ENCODE measurements at regions not wholly inside any gene's neighbourhood (a gene's known extent, or its start where the extent isn't known, plus 50 kb on each side); places are given as distances from the start of the nearest gene placed in this dataset.
"Not testable (repeated sequence)": the region's sequence is repeated elsewhere in the genome, so short reads cannot be mapped to it uniquely, and the experiment has no call there.

GRCh38 chr15:45804028-45804427, 169.2 kb downstream of the SQOR start:
- DNase-seq (ENCODE audit: low read depth in 2 of 2), result no peak

DNA sequence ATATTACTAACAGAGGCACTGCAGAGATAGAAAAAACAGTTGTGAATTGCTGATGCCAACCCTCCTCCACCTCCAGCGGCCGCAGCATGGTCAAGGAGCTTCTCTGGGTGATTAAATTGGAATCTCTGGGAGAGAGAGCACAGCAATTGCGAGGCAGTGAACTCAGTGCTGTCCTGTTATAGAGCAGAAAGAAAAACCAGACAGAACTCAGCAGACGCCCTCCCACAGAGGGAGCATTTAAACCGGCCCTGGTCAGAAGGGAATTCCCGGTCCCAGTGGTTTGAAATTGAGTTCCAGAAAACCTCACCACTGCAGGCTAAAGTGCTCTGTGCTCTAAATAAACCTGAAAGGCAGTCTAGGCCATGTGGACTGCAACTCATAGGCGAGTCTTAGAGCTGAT, 175.4 kb downstream of the SQOR start:
- no peak for DNase-seq (ENCODE audit: low read depth in 2 of 2)

DNA sequence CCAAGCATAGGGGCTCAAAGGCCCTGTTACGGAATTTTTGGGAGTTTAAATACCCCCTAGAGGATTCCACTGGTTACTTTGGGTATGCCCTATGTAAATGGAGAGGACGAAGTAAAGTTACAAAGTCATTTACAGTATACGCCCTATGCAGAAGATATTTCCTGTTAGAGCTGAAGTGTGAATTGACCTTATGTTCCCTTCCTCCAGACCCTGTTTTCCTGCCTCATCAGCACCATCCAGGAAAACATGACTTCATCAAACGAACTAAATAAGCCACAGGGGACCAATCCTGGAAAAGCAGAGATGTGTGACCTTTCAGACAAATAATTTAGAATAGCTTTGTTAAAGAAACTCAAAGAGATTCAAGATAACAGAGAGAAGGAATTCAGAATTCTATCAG, 177.4 kb downstream of the SQOR start:
- DNase-seq (ENCODE audit: low read depth in 2 of 2), result peak; percentile 27 to 90

- DNase-seq (ENCODE audit: low read depth in 2 of 2), result not testable (repeated sequence)
These were observed 182.7 kb downstream of the SQOR start for GRCh38 chr15:45817578-45817977.

DNA sequence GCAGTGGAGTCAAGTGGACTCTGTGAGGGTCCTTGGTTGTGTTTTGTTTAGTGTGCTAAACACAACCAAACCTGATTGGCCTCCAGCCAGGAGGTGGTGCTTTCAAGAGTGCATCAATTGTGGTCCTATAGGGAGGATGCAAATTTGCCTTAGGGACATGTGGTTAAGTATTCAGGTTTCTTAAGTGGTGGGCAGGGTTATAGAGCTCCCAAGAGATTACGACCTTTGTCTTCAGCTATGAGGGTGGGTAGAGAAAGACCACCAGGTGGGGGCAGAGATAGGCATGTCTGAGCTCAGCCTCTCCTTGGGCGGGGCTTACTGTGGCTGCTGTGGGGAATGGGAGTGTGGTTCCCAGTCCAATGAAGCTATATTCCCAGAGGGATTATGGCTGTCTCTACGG, 186.6 kb downstream of the SQOR start:
- no peak for DNase-seq (ENCODE audit: low read depth in 2 of 2)

DNA sequence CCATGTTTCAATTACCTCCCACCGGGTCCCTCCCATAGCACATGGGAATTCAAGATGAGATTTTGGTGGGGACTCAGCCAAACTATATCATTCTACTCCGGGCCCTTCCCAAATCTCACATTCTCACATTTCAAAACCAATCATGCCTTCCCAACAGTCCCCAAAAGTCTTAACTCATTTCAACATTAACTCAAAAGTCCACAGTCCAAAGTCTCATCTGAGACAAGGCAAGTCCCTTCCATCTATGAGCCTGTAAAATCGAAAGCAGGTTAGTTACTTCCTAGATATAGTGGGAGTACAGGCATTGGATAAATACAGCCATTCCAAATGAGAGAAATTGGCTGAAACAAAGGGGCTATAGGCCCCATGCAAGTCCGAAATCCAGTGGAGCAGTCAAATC, 188.1 kb downstream of the SQOR start:
- DNase-seq (ENCODE audit: low read depth in 2 of 2), result not testable (repeated sequence)

GRCh38 chr15:45827275-45827674, 192.4 kb downstream of the SQOR start:
- DNase-seq (ENCODE audit: low read depth in 2 of 2), result peak in 1 of 2 donors; percentile 67

DNA sequence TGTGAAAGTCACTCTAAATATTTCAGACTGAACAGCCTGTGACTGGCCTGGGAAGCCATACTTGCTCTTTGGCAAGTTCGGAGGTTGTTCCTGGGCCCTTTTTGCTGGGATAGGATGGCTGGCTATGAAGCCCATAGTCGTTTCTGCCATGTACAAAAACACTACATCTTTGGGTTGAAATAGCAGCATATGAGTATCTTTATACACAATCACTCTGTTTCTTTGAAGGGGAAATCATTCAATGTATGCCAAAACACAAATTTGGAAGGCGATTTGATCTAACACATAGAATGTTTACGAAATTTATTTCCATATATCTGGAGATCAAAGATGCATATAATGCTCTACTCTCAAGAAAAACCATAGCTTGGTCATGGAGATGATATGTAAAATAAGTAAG, 192.9 kb downstream of the SQOR start:
- DNase-seq (ENCODE audit: low read depth in 2 of 2), result no peak

DNA sequence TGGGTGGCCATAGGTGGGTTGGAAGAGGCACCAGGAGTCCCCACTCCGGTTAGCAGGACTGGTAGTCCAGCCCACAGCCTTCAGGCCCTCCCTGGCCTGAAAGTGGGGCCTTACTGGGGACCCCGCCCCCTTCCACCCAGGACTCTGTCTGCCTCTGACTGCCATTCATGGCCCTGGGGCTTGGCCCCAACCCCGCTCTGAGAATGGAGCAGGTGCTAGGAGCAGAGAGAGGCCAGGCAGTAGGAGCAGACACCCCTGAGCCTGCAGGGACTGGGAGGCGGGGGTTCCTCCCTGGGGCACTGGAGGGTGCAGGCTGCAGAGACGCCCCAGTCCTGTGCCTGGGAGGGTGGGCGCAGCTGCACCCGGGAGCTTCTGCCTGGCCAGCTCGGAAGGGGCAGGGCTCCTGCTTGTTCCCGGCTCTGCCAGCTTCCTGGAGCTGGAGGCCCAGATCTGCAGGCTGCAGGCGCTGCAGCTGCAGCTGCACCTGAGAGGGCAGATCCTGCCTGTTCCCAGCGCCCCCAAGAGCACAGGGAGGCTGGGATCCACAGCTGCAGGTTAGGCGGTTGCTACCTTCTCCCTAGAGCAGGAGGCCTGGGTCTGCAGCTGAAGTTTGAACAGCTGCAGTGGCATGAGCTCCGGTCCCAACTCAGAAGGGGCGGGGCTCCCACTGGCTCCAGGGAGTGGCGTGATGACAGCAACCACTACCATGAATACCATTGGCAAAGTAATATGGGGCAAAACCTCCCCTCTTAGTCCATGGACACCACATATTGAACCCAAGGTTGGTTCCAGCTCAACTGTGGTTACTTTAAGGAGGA, 194.7 kb downstream of the SQOR start:
- DNase-seq (ENCODE audit: low read depth in 2 of 2), result no peak

- no peak for DNase-seq (ENCODE audit: low read depth in 2 of 2)
These were observed 197.0 kb downstream of the SQOR start for GRCh38 chr15:45831787-45832186.

DNA sequence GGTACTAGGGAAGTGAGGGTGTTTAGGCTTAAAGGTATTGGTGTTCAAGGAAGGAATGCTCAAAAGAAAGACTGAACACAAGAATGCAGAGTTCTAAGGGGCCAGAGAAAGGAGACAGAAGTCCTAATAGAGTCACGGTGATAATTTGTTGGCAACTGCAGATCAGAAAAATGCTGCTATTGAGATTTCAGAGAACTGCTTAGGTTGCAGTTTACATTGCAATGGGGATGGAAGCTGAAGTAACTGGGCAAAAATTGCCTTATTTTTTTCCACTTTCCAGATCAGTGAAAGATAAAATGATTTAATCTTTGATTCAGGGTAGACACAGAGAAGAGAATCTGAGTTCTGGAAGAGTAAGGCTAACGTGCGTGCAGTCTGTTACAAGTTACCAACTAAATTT, 199.8 kb downstream of the SQOR start:
- DNase-seq (ENCODE audit: low read depth in 2 of 2), result no peak

- no peak for DNase-seq (ENCODE audit: low read depth in 2 of 2)
These were observed 207.3 kb downstream of the SQOR start for GRCh38 chr15:45842151-45842550.

DNA sequence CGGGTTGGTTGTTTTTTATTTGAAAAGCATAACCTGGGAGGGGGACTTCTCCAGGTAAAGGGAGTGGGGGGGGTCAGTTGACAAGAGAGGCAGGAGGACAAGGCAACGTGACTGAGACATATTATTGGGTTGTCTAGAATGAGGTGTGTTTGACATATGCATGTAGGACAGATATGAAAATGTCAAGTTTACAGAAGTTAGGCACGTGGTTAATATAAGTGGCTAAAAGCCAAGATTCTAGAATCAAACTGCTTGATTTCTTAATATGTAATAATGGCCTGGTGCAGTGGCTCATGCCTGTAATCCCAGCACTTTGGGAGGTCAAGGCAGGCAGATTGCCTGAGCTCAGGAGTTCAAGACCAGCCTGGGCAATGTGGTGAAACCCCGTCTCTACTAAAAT, 212.8 kb downstream of the SQOR start:
- no peak for DNase-seq (ENCODE audit: low read depth in 2 of 2)

GRCh38 chr15:45849136-45849535, 214.3 kb downstream of the SQOR start:
- DNase-seq (ENCODE audit: low read depth in 2 of 2), result no peak

DNA sequence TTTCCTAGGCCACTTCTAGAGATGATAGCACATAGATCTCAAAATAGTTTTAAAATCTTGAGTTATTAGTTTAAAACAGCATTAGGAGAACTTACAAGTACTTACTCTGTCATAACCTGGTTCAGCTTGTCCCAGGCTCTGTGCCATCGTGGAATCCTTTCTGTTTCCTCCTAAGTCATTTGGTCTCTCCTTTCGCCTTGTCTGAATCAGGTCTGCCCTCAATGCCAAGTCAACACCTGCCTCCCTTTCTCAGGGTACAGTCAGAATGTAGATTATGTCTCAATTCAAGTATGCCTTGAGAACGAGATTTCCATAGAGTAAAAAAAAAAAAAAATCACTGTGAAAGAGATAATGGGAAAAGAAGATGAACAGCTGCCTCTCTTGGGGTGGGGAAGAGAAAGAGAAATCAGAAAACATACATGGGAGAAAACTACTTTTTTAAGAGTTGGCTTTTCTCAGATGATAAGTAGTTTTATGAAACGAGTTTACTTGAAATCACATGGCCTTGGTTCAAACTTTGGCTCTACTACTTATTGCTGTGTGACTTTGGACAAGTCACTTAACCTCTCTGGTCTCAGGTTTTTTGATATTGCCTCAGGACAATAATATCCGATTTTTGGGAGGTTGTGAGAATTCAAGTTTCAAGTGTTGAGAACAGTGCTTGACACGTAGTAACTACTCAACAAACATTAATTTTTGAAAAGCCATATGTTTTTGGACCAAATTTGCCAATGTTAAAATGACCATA, 219.8 kb downstream of the SQOR start:
- DNase-seq (ENCODE audit: low read depth in 2 of 2), result no peak

- no peak for DNase-seq (ENCODE audit: low read depth in 2 of 2)
These were observed 220.5 kb downstream of the SQOR start for GRCh38 chr15:45855210-45855906.

- no peak for DNase-seq (ENCODE audit: low read depth in 2 of 2)
These were observed 221.2 kb downstream of the SQOR start for GRCh38 chr15:45855907-45856579.

- no peak for DNase-seq (ENCODE audit: low read depth in 2 of 2)
These were observed 222.5 kb downstream of the SQOR start for GRCh38 chr15:45857291-45857690.

DNA sequence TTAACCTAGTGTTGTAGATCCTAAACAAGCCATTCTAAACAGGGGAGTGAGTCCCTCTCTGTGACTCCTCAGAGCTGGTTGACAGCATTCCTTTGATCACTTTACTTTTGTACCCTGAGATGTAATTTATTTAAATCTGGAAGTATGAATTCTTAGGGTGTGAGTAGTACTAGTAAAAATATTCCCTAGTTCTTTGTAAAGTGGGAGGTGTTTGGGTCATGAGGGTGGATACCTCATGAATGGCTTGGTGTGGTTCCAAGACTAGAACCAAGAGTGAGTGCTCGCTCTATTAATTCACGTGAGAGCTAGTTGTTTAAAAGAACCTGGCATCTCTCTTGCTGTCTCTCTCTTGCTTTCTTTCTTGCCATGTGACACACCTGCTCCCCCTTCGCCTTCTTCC, 223.7 kb downstream of the SQOR start:
- DNase-seq (ENCODE audit: low read depth in 2 of 2), result no peak

- no peak for DNase-seq (ENCODE audit: low read depth in 2 of 2)
These were observed 227.2 kb downstream of the SQOR start for GRCh38 chr15:45862034-45862433.

DNA sequence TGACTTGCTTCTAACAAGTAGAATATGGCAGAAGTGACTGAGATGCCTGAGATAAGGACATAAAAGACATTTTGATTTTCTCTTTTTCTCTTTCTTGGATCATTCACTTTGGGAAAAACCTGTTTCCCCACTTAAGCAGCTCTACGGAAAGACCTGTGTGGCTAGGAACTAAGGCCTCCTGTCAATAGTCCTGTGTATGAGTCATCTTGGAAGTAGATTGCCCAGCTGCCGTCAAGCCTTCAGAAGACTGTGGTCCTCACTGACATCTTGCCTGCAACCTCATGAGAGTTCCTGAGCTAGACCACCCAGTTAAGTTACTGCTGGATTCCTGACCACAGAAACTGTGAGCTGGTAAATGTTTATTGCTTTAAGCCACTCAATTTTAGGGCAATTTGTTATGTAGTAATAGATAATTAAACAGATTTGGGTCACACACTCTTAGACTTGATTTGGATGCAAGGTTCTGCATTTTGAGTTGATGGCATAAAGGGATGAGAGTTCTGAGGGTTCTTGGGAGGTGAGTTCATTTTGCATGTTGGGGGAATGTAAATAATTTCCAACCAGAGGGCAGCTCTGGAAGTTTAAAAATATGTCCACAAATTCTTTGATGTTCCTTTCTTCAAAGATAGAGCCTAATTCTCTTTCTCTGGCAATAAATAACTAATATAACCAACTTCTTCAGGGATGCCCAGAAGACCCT, 229.2 kb downstream of the SQOR start:
- DNase-seq (ENCODE audit: low read depth in 2 of 2), result peak in 1 of 2 donors; percentile 2
